ENCODE measurements at regions not wholly inside any gene's neighbourhood (a gene's known extent, or its start where the extent isn't known, plus 50 kb on each side); places are given as distances from the start of the nearest gene placed in this dataset.

GRCh38 chr4:19401301-19402080, 850.2 kb upstream of the SLIT2 start:
- Histone ChIP-seq H3K4me1 (ENCODE audit: control insufficient read depth in 2 of 3, insufficient read depth in 2 of 3, low read depth in 1 of 3, low read length in 3 of 3) (no peaks in the 10 kb centered on the region), H3K36me3 (ENCODE audit: control insufficient read depth in 2 of 3, insufficient read depth in 3 of 3, low read length in 3 of 3) (no peaks in the 10 kb centered on the region), H3K4me3 (ENCODE audit: low read length in 3 of 3) (no peak overlapping the region), H3K27ac (ENCODE audit: low read depth in 2 of 2, low read length in 2 of 2) (no peak overlapping the region), H3K9me3 (ENCODE audit: control insufficient read depth in 2 of 3, insufficient read depth in 1 of 3, low read length in 3 of 3) (no peaks in the 10 kb centered on the region), H3K9ac (ENCODE audit: low read length in 3 of 3) (no peak overlapping the region), H3K27me3 (ENCODE audit: control insufficient read depth, insufficient read depth, low read length) (no peaks in the 10 kb centered on the region)
- FAIRE-seq (no peak), DNase-seq (no peak)
- TF ChIP-seq, protein P1, sequence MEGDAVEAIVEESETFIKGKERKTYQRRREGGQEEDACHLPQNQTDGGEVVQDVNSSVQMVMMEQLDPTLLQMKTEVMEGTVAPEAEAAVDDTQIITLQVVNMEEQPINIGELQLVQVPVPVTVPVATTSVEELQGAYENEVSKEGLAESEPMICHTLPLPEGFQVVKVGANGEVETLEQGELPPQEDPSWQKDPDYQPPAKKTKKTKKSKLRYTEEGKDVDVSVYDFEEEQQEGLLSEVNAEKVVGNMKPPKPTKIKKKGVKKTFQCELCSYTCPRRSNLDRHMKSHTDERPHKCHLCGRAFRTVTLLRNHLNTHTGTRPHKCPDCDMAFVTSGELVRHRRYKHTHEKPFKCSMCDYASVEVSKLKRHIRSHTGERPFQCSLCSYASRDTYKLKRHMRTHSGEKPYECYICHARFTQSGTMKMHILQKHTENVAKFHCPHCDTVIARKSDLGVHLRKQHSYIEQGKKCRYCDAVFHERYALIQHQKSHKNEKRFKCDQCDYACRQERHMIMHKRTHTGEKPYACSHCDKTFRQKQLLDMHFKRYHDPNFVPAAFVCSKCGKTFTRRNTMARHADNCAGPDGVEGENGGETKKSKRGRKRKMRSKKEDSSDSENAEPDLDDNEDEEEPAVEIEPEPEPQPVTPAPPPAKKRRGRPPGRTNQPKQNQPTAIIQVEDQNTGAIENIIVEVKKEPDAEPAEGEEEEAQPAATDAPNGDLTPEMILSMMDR (IDR thresholded peaks at IDR 0.05; ENCODE audit: borderline replicate concordance, extremely low read depth, insufficient read depth): no peak
- intact Hi-C loops (cut with DNase I): no loop called here

- no peaks in the 10 kb centered on the region for H3K27me3 ChIP-seq (ENCODE audit: control insufficient read depth, insufficient read depth, low read length)
- no peaks in the 10 kb centered on the region for H3K9me3 ChIP-seq (ENCODE audit: control insufficient read depth in 2 of 3, insufficient read depth in 1 of 3, low read length in 3 of 3)
- H3K36me3 ChIP-seq (ENCODE audit: control insufficient read depth in 2 of 3, insufficient read depth in 3 of 3, low read length in 3 of 3): no peaks in the 10 kb centered on the region
- DNase-seq (no peak), FAIRE-seq (no peak)
- intact Hi-C loops (cut with DNase I): no loop called here
- no peaks in the 10 kb centered on the region for H3K4me1 ChIP-seq (ENCODE audit: control insufficient read depth in 2 of 3, insufficient read depth in 2 of 3, low read depth in 1 of 3, low read length in 3 of 3)
- H3K4me3 ChIP-seq (ENCODE audit: low read length in 3 of 3): no peak overlapping the region
- H3K27ac ChIP-seq (ENCODE audit: low read depth in 2 of 2, low read length in 2 of 2): no peak overlapping the region
- TF ChIP-seq, protein P1 (IDR thresholded peaks at IDR 0.05; ENCODE audit: borderline replicate concordance, extremely low read depth, insufficient read depth): no peak
- no peak overlapping the region for H3K9ac ChIP-seq (ENCODE audit: low read length in 3 of 3)
Observed at GRCh38 chr4:19400820-19401219, 850.9 kb upstream of the SLIT2 start.

DNA sequence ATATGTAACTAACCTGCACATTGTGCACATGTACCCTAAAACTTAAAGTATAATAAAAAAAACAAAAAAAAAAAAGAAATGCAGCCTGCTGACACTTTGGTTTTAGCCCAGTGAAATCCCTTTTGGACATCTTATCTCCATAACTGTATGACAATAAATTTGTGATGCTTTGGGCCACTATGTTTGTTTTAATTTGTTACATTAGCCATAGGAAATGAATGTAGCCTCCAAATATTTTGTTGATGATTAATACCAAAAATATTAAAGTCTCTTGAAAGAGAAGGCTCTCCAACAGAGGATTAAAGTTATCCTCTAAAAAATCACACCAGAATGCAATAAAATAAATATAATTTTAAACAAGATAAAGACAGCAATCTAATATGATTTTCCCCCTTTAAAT, 852.7 kb upstream of the SLIT2 start:
- intact Hi-C loops (cut with DNase I): no loop called here
- FAIRE-seq (no peak), DNase-seq (no peak)
- Histone ChIP-seq H3K27ac (ENCODE audit: low read depth in 2 of 2, low read length in 2 of 2) (no peak overlapping the region), H3K9me3 (ENCODE audit: control insufficient read depth in 2 of 3, insufficient read depth in 1 of 3, low read length in 3 of 3) (no peaks in the 10 kb centered on the region), H3K4me3 (ENCODE audit: low read length in 3 of 3) (no peak overlapping the region), H3K4me1 (ENCODE audit: control insufficient read depth in 2 of 3, insufficient read depth in 2 of 3, low read depth in 1 of 3, low read length in 3 of 3) (no peaks in the 10 kb centered on the region), H3K9ac (ENCODE audit: low read length in 3 of 3) (no peak overlapping the region), H3K27me3 (ENCODE audit: control insufficient read depth, insufficient read depth, low read length) (no peaks in the 10 kb centered on the region), H3K36me3 (ENCODE audit: control insufficient read depth in 2 of 3, insufficient read depth in 3 of 3, low read length in 3 of 3) (no peaks in the 10 kb centered on the region)
- TF ChIP-seq, protein P1 (IDR thresholded peaks at IDR 0.05; ENCODE audit: borderline replicate concordance, extremely low read depth, insufficient read depth): no peak

All from kidney (tissue), 13 donors.